ENCODE measurements at regions not wholly inside any gene's neighbourhood (a gene's known extent, or its start where the extent isn't known, plus 50 kb on each side); places are given as distances from the start of the nearest gene placed in this dataset.

DNA sequence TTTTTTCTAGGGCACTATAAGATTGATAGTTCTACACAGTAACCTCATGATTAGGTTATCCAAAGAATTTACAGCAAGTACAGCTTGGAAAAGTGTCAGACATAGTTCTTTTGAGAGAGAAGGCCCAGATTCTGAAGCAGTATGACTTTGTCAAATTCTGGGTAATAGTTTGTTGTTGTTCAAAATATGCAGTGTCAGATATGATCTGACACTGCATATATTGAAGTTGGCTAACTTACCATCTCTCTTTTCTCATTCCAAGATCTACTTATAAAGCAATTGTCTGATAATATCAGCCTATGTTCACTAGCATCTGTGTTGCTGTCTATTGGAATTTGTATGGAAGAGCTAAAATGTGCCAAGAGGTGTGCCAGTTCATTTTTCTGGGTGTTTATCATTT lies 160.1 kb downstream of the CTH start:
- Histone ChIP-seq H4K20me1 (replicated peaks in 1 of 2; ENCODE audit: control insufficient read depth in 1 of 2, insufficient read depth in 2 of 2, low read length in 2 of 2) (no peaks in the 10 kb centered on the region), H4K91ac (replicated peaks; ENCODE audit: insufficient read length, low read length) (no peak overlapping the region), H2BK15ac (ENCODE audit: low read length) (no peak overlapping the region), H2BK20ac (ENCODE audit: low read length) (no peak overlapping the region), H3K4me3 (ENCODE audit: extremely low read depth in 1 of 4, insufficient read depth in 2 of 4, low read depth in 3 of 4, low read length in 4 of 4) (no peak overlapping the region), H3K4ac (replicated peaks; ENCODE audit: insufficient read length, low read depth, low read length) (no peak overlapping the region), H3K36me3 (ENCODE audit: control insufficient read depth in 2 of 4, insufficient read depth in 4 of 4, low read length in 3 of 4) (no peaks in the 10 kb centered on the region), H4K5ac (ENCODE audit: insufficient read length, low read depth, low read length) (no peak overlapping the region), H3K27me3 (replicated peaks in 1 of 4; ENCODE audit: control insufficient read depth in 3 of 4, extremely low read depth in 1 of 4, insufficient read depth in 3 of 4, low read length in 3 of 4) (no peaks in the 10 kb centered on the region), H2BK12ac (ENCODE audit: low read depth, low read length) (no peak overlapping the region), H3K14ac (ENCODE audit: insufficient read length) (no peak overlapping the region), H3K9ac (replicated peaks in 1 of 4; ENCODE audit: extremely low read depth in 1 of 4, low read depth in 3 of 4, low read length in 3 of 4) (no peak overlapping the region), H3K23ac (ENCODE audit: insufficient read length) (no peak overlapping the region), H2BK120ac (replicated peaks; ENCODE audit: low read depth, low read length) (no peak overlapping the region), H3K4me2 (ENCODE audit: insufficient read depth in 1 of 2, low read depth in 2 of 2, low read length in 2 of 2) (no peak overlapping the region), H3K23me2 (ENCODE audit: low read depth, low read length) (no peaks in the 10 kb centered on the region; the same call in 1 of the 2 replicates), H3K27ac (ENCODE audit: low read depth, low read length) (no peak overlapping the region), H2BK5ac (ENCODE audit: low read depth, low read length) (no peak overlapping the region), H3K18ac (ENCODE audit: extremely low read depth, low read length) (no peak overlapping the region), H2AK5ac (ENCODE audit: low read depth, low read length) (no peak overlapping the region), H3K56ac (replicated peaks; ENCODE audit: insufficient read length, low read depth, low read length) (no peak overlapping the region), H3K9me3 (ENCODE audit: insufficient read depth in 2 of 2, low read depth in 1 of 2, low read length in 1 of 2) (no peaks in the 10 kb centered on the region), H2AFZ (ENCODE audit: low read length) (no peak overlapping the region), H3K79me1 (ENCODE audit: low read depth, low read length) (no peaks in the 10 kb centered on the region), H3K4me1 (replicated peaks in 1 of 4; ENCODE audit: control insufficient read depth in 3 of 4, insufficient read depth in 4 of 4, low read length in 3 of 4) (no peaks in the 10 kb centered on the region), H3K79me2 (ENCODE audit: control insufficient read depth in 1 of 2, insufficient read depth in 2 of 2, low read length in 2 of 2) (no peaks in the 10 kb centered on the region), H4K8ac (ENCODE audit: extremely low read depth, insufficient read depth, low read length) (no peak overlapping the region)
- TF ChIP-seq NANOG (IDR thresholded peaks at IDR 0.05; ENCODE audit: insufficient read depth, low read depth, low read length, poor library complexity, severe bottlenecking) (no peak), EGR1 (IDR thresholded peaks at IDR 0.05; ENCODE audit: borderline replicate concordance, low read depth, low read length) (no peak), TAF7 (optimal IDR thresholded peaks at IDR 0.05; ENCODE audit: borderline replicate concordance, low read depth, low read length) (no peak), KDM4A (IDR thresholded peaks at IDR 0.05; ENCODE audit: low read depth, low read length, severe bottlenecking) (no peak), RFX5 (IDR thresholded peaks at IDR 0.05; ENCODE audit: borderline replicate concordance, low read depth, low read length) (no peak), BRCA1 (IDR thresholded peaks at IDR 0.05; ENCODE audit: low read depth, low read length) (no peak), SP1 (IDR thresholded peaks at IDR 0.05; ENCODE audit: low read depth, low read length) (no peak)
- ChIA-PET CTCF (ENCODE audit: partially characterized antibody) (interaction anchor here (0.6 to 0.7 kb wide), 2 partner anchors 325 to 749 kb away, joined by 3 read pairs; no protein-coding TSS in a partner anchor), POLR2A (ENCODE audit: partially characterized antibody) (interaction anchor here (0.7 kb wide), 1 partner anchor 1926 kb away, joined by 3 read pairs; no protein-coding TSS in a partner anchor)
- DNase-seq (ENCODE audit: low read depth in 1 of 2, low spot score in 2 of 2) (no peak), FAIRE-seq (no peak)
